ENCODE measurements at regions not wholly inside any gene's neighbourhood (a gene's known extent, or its start where the extent isn't known, plus 50 kb on each side); places are given as distances from the start of the nearest gene placed in this dataset.
A peak's percentile ranks its signal among the peaks of the same experiment; 100 is the strongest.

DNA sequence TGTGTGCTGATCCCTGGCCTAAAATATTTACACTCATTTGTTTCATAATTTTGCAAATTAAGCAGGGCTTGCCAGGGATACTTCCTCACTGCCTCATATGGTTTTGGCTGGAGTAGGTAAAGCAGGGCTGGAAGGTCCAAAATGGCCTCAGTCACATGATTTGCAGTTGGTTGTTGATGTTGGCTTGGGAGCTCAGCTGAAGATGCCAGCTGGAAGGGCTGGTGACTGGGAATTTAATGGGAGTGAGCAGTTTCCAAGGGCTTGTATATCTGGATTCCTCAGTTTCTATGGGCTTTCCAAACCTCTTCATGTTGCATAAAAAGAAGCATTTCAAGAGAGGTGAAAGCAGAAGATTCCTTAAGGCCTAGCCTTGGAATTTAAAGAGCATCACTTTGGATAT, 729.3 kb downstream of the CDH18 start:
- no peak for ATAC-seq
- H3K36me3 Mint-ChIP-seq (ENCODE audit: low read depth), result peaks cover 7% of the 10 kb centered on the region; the same call in 2 of the 3 replicates

More for the DNA sequence above, 729.3 kb downstream of the CDH18 start:
- Histone ChIP-seq H3K79me2 (replicated peaks; ENCODE audit: insufficient read depth) (no peaks in the 10 kb centered on the region), H3K4me3 (no peak overlapping the region), H2AFZ (0 out of 2 replicates have a peak overlapping the region, but pooled peaks have one; percentile 66), H3K4me2 (no peak overlapping the region), H3K27me3 (ENCODE audit: insufficient read depth) (no peaks in the 10 kb centered on the region), H3K27ac (ENCODE audit: low read depth) (no peak overlapping the region), H3F3A (replicated peaks; ENCODE audit: low read depth) (no peaks in the 10 kb centered on the region), H3K36me3 (ENCODE audit: insufficient read depth) (no peaks in the 10 kb centered on the region), H3K4me1 (ENCODE audit: insufficient read depth) (no peaks in the 10 kb centered on the region), H4K20me1 (replicated peaks; ENCODE audit: insufficient read depth) (no peaks in the 10 kb centered on the region), H3K9me2 (ENCODE audit: insufficient read depth) (0 out of 2 replicates have a peak, but pooled peaks cover 11% of the 10 kb centered on the region)
- TF ChIP-seq EZH2 (IDR thresholded peaks at IDR 0.05; ENCODE audit: low read depth, unreplicated experiment), result no peak
- TF ChIP-seq, protein P1, sequence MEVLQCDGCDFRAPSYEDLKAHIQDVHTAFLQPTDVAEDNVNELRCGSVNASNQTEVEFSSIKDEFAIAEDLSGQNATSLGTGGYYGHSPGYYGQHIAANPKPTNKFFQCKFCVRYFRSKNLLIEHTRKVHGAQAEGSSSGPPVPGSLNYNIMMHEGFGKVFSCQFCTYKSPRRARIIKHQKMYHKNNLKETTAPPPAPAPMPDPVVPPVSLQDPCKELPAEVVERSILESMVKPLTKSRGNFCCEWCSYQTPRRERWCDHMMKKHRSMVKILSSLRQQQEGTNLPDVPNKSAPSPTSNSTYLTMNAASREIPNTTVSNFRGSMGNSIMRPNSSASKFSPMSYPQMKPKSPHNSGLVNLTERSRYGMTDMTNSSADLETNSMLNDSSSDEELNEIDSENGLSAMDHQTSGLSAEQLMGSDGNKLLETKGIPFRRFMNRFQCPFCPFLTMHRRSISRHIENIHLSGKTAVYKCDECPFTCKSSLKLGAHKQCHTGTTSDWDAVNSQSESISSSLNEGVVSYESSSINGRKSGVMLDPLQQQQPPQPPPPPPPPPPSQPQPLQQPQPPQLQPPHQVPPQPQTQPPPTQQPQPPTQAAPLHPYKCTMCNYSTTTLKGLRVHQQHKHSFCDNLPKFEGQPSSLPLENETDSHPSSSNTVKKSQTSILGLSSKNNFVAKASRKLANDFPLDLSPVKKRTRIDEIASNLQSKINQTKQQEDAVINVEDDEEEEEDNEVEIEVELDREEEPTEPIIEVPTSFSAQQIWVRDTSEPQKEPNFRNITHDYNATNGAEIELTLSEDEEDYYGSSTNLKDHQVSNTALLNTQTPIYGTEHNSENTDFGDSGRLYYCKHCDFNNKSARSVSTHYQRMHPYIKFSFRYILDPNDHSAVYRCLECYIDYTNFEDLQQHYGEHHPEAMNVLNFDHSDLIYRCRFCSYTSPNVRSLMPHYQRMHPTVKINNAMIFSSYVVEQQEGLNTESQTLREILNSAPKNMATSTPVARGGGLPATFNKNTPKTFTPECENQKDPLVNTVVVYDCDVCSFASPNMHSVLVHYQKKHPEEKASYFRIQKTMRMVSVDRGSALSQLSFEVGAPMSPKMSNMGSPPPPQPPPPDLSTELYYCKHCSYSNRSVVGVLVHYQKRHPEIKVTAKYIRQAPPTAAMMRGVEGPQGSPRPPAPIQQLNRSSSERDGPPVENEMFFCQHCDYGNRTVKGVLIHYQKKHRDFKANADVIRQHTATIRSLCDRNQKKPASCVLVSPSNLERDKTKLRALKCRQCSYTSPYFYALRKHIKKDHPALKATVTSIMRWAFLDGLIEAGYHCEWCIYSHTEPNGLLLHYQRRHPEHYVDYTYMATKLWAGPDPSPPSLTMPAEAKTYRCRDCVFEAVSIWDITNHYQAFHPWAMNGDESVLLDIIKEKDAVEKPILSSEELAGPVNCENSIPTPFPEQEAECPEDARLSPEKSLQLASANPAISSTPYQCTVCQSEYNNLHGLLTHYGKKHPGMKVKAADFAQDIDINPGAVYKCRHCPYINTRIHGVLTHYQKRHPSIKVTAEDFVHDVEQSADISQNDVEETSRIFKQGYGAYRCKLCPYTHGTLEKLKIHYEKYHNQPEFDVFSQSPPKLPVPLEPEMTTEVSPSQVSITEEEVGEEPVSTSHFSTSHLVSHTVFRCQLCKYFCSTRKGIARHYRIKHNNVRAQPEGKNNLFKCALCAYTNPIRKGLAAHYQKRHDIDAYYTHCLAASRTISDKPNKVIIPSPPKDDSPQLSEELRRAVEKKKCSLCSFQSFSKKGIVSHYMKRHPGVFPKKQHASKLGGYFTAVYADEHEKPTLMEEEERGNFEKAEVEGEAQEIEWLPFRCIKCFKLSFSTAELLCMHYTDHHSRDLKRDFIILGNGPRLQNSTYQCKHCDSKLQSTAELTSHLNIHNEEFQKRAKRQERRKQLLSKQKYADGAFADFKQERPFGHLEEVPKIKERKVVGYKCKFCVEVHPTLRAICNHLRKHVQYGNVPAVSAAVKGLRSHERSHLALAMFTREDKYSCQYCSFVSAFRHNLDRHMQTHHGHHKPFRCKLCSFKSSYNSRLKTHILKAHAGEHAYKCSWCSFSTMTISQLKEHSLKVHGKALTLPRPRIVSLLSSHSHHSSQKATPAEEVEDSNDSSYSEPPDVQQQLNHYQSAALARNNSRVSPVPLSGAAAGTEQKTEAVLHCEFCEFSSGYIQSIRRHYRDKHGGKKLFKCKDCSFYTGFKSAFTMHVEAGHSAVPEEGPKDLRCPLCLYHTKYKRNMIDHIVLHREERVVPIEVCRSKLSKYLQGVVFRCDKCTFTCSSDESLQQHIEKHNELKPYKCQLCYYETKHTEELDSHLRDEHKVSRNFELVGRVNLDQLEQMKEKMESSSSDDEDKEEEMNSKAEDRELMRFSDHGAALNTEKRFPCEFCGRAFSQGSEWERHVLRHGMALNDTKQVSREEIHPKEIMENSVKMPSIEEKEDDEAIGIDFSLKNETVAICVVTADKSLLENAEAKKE (CRISPR knock-in tag; IDR thresholded peaks at IDR 0.05), result no peak
- no peak for DNase-seq (ENCODE audit: low spot score)
- Mint-ChIP-seq H3K27me3 (ENCODE audit: insufficient read depth, low read depth, poor library complexity) (peaks cover 2% of the 10 kb centered on the region), H3K4me1 (no peaks in the 10 kb centered on the region), H3K27ac (no peak overlapping the region), H3K9me3 (peaks cover 14% of the 10 kb centered on the region), H3K4me3 (no peak overlapping the region)
